ENCODE measurements at regions not wholly inside any gene's neighbourhood (a gene's known extent, or its start where the extent isn't known, plus 50 kb on each side); places are given as distances from the start of the nearest gene placed in this dataset.

DNA sequence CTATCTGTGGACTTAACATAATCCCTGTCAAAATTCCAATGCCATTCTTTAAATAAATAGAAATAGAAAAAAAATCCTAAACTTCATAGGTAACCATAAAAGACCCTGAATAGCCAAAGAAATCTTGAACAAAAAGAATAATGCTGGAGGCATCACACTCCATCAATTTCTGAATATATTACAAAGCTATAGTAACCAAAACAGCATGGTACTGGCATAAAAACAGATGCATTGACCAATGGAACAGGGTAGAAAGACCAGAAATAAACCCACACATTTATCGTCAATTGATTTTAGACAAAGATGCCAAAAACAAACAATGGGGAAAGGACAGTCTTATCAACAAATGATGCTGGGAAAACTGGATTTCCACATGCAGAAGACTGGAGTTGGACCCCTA is 205.7 kb downstream of the VAPA start:
- intact Hi-C loops (cut with DNase I; ENCODE audit: low total_unique reads): no loop called here

DNA sequence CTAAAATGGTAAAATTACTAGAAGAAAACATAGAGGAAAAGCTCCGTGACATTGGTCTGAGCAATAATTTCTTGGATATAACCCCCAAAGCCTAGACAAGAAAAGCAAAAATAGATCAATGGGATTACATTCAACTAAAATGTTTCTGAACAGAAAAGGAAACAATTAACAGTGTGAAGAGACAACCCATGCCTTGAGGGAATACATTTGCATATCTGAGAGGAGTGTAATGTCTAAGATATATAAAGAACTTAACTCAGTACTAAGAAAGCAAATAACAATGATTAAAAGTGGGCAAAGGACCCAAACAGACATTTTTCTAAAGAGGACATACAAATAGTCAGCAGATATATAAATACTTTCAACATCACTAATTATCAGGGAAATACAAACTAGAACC is 206.2 kb downstream of the VAPA start:
- Histone ChIP-seq H3K27me3 (no peaks in the 10 kb centered on the region), H3K9me3 (peaks cover 0 to 7% of the 10 kb centered on the region in 2 donors), H3K27ac (no peak overlapping the region), H3K4me1 (peaks cover 0 to 17% (median 9%) of the 10 kb centered on the region in 4 donors), H3K4me3 (no peak overlapping the region), H3K36me3 (no peaks in the 10 kb centered on the region)
- intact Hi-C loops (cut with DNase I; ENCODE audit: low total_unique reads) (no loop called here), in situ Hi-C loops (cut with MboI; ENCODE audit: low pct_ligation_motif_present in 1 of 4, low pct_unique_long_range_greater_than_20kb in 1 of 4, low sequenced_read_pairs in 3 of 4) (no loop called here)
- TF ChIP-seq, protein P1, sequence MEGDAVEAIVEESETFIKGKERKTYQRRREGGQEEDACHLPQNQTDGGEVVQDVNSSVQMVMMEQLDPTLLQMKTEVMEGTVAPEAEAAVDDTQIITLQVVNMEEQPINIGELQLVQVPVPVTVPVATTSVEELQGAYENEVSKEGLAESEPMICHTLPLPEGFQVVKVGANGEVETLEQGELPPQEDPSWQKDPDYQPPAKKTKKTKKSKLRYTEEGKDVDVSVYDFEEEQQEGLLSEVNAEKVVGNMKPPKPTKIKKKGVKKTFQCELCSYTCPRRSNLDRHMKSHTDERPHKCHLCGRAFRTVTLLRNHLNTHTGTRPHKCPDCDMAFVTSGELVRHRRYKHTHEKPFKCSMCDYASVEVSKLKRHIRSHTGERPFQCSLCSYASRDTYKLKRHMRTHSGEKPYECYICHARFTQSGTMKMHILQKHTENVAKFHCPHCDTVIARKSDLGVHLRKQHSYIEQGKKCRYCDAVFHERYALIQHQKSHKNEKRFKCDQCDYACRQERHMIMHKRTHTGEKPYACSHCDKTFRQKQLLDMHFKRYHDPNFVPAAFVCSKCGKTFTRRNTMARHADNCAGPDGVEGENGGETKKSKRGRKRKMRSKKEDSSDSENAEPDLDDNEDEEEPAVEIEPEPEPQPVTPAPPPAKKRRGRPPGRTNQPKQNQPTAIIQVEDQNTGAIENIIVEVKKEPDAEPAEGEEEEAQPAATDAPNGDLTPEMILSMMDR (IDR thresholded peaks at IDR 0.05): no peak
- TF ChIP-seq POLR2A (IDR thresholded peaks at IDR 0.05) (no peak), EP300 (IDR thresholded peaks at IDR 0.05; ENCODE audit: low read depth) (no peak)
- DNase-seq: no peak
- WGBS, 2 donors (ENCODE audit: low coverage in 1 of 2): 96 to 100% methylated on average over 1 of the region's 1 CpG

More for the DNA sequence above, 205.7 kb downstream of the VAPA start:
- in situ Hi-C loops (cut with MboI; ENCODE audit: low pct_ligation_motif_present in 1 of 4, low pct_unique_long_range_greater_than_20kb in 1 of 4, low sequenced_read_pairs in 3 of 4): no loop called here
- Histone ChIP-seq H3K27ac (no peak overlapping the region), H3K9me3 (peaks cover 0 to 7% of the 10 kb centered on the region in 2 donors), H3K27me3 (no peaks in the 10 kb centered on the region), H3K4me1 (peaks cover 0 to 17% (median 9%) of the 10 kb centered on the region in 4 donors), H3K36me3 (no peaks in the 10 kb centered on the region), H3K4me3 (no peak overlapping the region)
- TF ChIP-seq EP300 (IDR thresholded peaks at IDR 0.05; ENCODE audit: low read depth) (no peak), POLR2A (IDR thresholded peaks at IDR 0.05) (no peak), POLR2AphosphoS5 (IDR thresholded peaks at IDR 0.05) (no peak)
- TF ChIP-seq, protein P1 (IDR thresholded peaks at IDR 0.05): no peak
- no peak for DNase-seq
- WGBS, 2 donors (ENCODE audit: low coverage in 1 of 2): 100% methylated on average over 1 of the region's 1 CpG

DNA sequence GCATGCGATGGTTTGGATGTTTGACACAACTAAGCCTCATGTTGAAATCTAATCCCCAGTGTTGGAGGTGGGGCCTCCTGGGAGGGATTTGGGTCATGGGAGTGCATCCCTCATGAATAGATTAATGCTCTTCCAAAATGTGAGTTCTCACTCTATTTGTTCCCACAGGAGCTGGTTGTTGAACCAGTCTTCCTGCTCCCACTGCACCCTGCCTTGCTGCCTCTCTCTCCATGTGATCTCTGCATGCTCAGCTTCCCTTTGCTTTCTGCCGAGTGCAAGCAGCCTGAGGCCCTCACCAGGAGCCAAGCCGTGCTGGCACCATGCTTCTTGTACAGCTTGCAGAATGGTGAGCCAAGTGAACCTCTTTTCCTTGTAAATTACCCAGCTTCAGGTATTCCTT is 206.8 kb downstream of the VAPA start:
- intact Hi-C loops (cut with DNase I; ENCODE audit: low total_unique reads) (no loop called here), in situ Hi-C loops (cut with MboI; ENCODE audit: low pct_ligation_motif_present in 1 of 4, low pct_unique_long_range_greater_than_20kb in 1 of 4, low sequenced_read_pairs in 3 of 4) (no loop called here)
- DNase-seq: no peak
- Histone ChIP-seq H3K27ac (no peak overlapping the region), H3K9me3 (peaks cover 0 to 7% of the 10 kb centered on the region in 2 donors), H3K36me3 (no peaks in the 10 kb centered on the region), H3K27me3 (no peaks in the 10 kb centered on the region), H3K4me1 (peaks cover 0 to 17% (median 9%) of the 10 kb centered on the region in 4 donors), H3K4me3 (no peak overlapping the region)
- TF ChIP-seq POLR2A (IDR thresholded peaks at IDR 0.05) (no peak), POLR2AphosphoS5 (IDR thresholded peaks at IDR 0.05) (no peak), EP300 (IDR thresholded peaks at IDR 0.05; ENCODE audit: low read depth) (no peak)
- TF ChIP-seq, protein P1 (IDR thresholded peaks at IDR 0.05): no peak
- 58 to 62% methylated on average over 2 to 3 of the region's 3 CpGs for WGBS, 2 donors (ENCODE audit: low coverage in 1 of 2)

DNA sequence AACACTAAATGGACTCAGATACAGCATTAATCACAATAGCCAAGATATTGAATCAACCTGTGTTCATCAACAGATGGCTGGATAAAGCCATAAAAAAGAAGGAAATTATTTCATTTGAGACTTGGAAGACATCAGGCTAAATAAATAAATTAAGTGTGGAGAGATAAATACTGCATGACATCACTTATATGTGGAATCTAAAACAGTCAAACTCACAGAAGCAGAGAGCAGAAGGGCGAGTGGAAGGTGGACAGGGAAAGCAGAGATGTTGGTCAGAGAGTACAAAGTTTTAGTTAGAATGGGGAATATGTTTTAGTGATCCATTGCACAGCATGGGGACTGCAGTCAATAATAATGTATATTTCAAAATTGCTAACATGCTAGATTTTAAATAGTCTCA is 207.2 kb downstream of the VAPA start:
- in situ Hi-C loops (cut with MboI; ENCODE audit: low pct_ligation_motif_present in 1 of 4, low pct_unique_long_range_greater_than_20kb in 1 of 4, low sequenced_read_pairs in 3 of 4): no loop called here
- WGBS, 2 donors (ENCODE audit: low coverage in 1 of 2): 75 to 97% methylated on average over 1 of the region's 1 CpG

More for the DNA sequence above, 207.2 kb downstream of the VAPA start:
- H3K27ac ChIP-seq: no peak overlapping the region
- H3K4me1 ChIP-seq: peaks cover 0 to 17% (median 9%) of the 10 kb centered on the region in 4 donors
- peaks cover 0 to 7% of the 10 kb centered on the region in 2 donors for H3K9me3 ChIP-seq
- H3K4me3 ChIP-seq: no peak overlapping the region
- no peaks in the 10 kb centered on the region for H3K36me3 ChIP-seq
- TF ChIP-seq, protein P1 (IDR thresholded peaks at IDR 0.05): no peak
- TF ChIP-seq EP300 (IDR thresholded peaks at IDR 0.05; ENCODE audit: low read depth) (no peak), POLR2A (IDR thresholded peaks at IDR 0.05) (no peak), POLR2AphosphoS5 (IDR thresholded peaks at IDR 0.05) (no peak)
- intact Hi-C loops (cut with DNase I; ENCODE audit: low total_unique reads): no loop called here
- no peak for DNase-seq
- no peaks in the 10 kb centered on the region for H3K27me3 ChIP-seq
